ENCODE measurements at regions not wholly inside any gene's neighbourhood (a gene's known extent, or its start where the extent isn't known, plus 50 kb on each side); places are given as distances from the start of the nearest gene placed in this dataset.
"Not testable (repeated sequence)": the region's sequence is repeated elsewhere in the genome, so short reads cannot be mapped to it uniquely, and the experiment has no call there.

DNA sequence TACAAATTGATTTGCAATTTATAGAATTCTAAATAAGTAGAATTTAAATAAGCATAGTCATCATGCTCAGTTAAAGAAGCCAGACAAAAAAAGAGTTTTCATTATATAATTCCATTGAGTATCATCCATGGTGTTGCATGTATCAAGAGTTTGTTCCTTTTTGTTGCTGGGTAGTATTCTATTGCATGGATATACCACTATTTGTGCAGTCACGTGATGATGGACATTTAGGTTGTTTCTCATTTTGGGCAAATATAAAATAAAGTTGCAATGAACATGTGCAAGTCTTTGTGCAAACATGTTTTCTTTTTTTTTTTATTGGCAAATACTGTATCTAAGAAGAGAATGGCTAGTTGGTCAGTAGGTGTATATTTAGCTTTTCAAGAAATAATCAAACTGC is 186.2 kb upstream of the FRMD6 start:
- TF ChIP-seq, protein P1, sequence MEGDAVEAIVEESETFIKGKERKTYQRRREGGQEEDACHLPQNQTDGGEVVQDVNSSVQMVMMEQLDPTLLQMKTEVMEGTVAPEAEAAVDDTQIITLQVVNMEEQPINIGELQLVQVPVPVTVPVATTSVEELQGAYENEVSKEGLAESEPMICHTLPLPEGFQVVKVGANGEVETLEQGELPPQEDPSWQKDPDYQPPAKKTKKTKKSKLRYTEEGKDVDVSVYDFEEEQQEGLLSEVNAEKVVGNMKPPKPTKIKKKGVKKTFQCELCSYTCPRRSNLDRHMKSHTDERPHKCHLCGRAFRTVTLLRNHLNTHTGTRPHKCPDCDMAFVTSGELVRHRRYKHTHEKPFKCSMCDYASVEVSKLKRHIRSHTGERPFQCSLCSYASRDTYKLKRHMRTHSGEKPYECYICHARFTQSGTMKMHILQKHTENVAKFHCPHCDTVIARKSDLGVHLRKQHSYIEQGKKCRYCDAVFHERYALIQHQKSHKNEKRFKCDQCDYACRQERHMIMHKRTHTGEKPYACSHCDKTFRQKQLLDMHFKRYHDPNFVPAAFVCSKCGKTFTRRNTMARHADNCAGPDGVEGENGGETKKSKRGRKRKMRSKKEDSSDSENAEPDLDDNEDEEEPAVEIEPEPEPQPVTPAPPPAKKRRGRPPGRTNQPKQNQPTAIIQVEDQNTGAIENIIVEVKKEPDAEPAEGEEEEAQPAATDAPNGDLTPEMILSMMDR (IDR thresholded peaks at IDR 0.05; ENCODE audit: insufficient read depth, low read depth, low read length, missing control alignments): no peak

DNA sequence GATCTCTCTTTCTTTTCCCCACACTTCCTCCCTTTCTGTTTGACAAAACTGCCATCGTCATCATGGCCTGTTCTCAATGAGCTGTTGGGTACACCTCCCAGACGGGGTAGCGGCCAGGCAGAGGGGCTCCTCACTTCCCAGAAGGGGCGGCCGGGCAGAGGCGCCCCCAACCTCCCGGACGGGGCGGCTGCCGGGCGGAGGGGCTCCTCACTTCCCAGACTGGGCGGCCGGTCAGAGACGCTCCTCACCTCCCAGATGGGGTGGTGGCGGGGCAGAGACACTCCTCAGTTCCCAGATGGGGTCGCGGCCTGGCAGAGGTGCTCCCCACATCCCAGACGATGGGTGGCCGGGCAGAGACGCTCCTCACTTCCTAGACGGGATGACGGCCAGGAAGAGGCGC is 184.3 kb upstream of the FRMD6 start:
- not testable (repeated sequence) for DNase-seq (ENCODE audit: low read depth); H3K4me3 ChIP-seq (ENCODE audit: low read depth, low read length)

More for the DNA sequence above, 186.2 kb upstream of the FRMD6 start:
- H3K4me3 ChIP-seq (ENCODE audit: low read depth, low read length): no peak overlapping the region
- DNase-seq (ENCODE audit: low read depth): no peak

DNA sequence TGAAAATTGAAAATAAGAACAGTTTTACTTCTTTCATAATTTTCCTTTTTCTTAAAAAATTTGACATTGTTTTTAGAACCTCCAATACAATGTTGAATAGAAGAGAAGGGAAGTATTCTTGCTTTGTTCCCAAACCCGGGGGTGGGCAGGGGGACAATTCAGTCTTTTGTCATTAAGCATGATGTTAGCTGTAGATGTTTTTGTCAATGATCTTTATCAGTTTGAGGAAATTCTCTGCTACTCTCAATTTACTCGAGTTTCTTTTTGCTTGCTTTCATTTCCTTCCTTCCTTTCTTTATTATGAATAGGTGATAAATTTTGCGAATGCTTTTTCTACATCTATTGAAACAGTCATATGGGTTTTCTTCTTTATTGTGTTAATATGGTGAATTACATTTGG is 183.2 kb upstream of the FRMD6 start:
- H3K4me3 ChIP-seq (ENCODE audit: low read depth, low read length): no peak overlapping the region
- DNase-seq (ENCODE audit: low read depth): no peak
- TF ChIP-seq, protein P1 (IDR thresholded peaks at IDR 0.05; ENCODE audit: insufficient read depth, low read depth, low read length, missing control alignments): no peak

DNA sequence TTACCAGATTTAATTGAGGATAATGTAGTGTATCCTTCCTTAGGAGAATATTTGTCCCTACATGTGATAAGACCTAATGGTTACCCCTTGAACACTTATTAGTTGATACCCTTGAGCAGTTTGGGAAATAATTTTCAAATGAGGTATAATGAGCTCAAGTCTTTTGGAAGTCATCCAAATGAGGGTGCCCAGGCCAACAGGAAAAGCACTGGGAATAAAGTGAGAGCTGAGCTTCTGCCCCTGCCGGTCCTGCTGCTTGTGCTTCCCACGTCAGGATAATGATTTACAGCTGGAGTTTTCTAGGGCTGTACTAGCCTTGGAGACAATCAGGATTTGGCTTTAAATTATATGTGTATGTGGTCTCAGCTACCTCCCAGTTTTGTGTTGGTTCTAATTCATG is 178.8 kb upstream of the FRMD6 start:
- H3K4me3 ChIP-seq (ENCODE audit: low read depth, low read length): no peak overlapping the region
- no peak for DNase-seq (ENCODE audit: low read depth)
- TF ChIP-seq, protein P1 (IDR thresholded peaks at IDR 0.05; ENCODE audit: insufficient read depth, low read depth, low read length, missing control alignments): no peak

DNA sequence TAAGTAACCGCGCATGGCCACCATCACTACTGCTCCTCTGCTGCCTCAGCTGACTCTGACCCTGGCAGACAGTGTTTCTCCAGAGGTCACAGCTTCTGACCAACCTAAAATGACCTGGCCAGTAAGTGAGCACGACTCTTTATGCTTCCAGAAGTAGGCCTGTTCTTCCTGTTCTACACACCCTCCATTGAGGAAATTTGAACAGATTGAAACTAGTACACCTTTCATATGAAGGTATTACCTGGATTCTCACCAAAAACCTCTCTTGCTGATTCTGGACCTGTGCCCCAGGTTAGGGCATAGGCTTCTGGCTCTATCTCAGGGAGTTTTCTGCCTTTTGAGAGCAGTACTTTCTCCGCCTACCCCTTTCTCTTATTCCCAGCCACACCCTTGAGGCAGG is 178.4 kb upstream of the FRMD6 start:
- TF ChIP-seq, protein P1 (IDR thresholded peaks at IDR 0.05; ENCODE audit: insufficient read depth, low read depth, low read length, missing control alignments): no peak

DNA sequence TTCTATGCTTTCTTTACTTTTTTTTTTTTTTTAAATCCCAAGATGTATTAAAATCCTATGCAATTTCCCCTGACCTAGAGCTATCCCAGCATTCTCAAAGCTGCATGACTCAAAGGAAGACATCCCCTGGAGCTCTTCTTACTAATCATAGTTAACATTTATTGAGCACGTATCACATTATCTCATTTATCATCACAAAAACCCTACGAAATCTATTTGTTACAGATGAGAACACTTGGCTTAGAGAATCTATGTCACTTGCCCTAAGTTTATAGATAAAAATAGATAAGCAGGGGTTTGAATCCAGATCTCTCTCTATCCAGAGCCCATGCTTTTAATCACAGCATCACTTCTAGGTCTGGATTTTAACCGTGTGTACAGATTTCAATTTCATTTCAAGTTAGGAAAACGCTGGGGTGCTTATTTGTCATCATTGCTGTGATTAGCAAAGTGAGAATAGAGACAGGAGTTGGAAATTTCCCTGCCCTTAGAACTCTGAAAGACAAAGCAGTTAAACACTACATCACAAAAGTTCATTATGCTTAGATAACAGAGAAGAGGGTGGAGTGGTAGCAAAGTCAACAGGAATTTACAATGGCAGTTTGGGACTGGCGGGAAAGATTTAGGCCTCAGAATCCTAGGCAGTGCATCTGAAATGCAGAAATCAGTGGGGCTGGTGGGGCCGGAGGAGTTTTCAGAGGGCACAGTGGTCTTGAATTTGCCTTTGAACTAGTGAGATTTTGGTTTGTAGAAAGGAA is 177.7 kb upstream of the FRMD6 start:
- TF ChIP-seq, protein P1 (IDR thresholded peaks at IDR 0.05; ENCODE audit: insufficient read depth, low read depth, low read length, missing control alignments): no peak
- DNase-seq (ENCODE audit: low read depth): no peak
- no peak overlapping the region for H3K4me3 ChIP-seq (ENCODE audit: low read depth, low read length)

More for the DNA sequence above, 178.4 kb upstream of the FRMD6 start:
- no peak for DNase-seq (ENCODE audit: low read depth)
- no peak overlapping the region for H3K4me3 ChIP-seq (ENCODE audit: low read depth, low read length)

DNA sequence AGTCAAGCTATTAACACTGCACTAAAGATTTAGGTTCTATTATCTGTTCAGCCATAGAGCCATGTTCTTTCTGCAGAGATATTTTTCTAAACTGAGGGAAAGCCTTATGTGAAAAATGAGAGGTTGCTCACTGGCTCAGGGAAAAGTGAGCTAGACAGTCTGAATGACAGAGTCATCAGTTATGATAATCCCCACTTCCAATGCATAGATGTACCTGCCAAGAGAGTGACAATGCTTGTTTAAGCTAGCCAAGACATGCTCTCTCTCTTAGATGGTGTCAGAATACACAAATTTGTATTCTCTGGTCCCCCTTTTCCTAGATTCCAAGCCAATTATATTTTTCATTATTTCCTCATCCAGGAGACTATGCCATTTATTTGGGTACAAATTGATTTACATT is 176.9 kb upstream of the FRMD6 start:
- DNase-seq (ENCODE audit: low read depth): no peak
- no peak overlapping the region for H3K4me3 ChIP-seq (ENCODE audit: low read depth, low read length)
- TF ChIP-seq, protein P1 (IDR thresholded peaks at IDR 0.05; ENCODE audit: insufficient read depth, low read depth, low read length, missing control alignments): no peak
